DND-41 (cell line): ENCODE measurements at regions not wholly inside any gene's neighbourhood (a gene's known extent, or its start where the extent isn't known, plus 50 kb on each side); places are given as distances from the start of the nearest gene placed in this dataset.

ENCODE experiments used
- ATAC-seq: fragments of 200-7000 bp; cut with Tn5 transposase; 3 replicates; pipeline ENCODE4 v1.9.1; 2021; ENCODE audit warnings: low read depth; ENCODE audit not compliant: insufficient read depth
- DNase-seq: peaks from one replicate; pipeline ENCODE4 v3.0.0-alpha.2; 2020
- H2AFZ ChIP-seq: 2 replicates; pipeline ENCODE4 v1.6.0; 2012; ENCODE audit warnings: low read depth, low read length
- H3K27ac ChIP-seq: 2 replicates; pipeline ENCODE4 v1.5.1; 2012; ENCODE audit warnings: low read length, inconsistent platforms
- H3K27me3 ChIP-seq: fragments of 200-600 bp; sonication (generic); 2 replicates; pipeline ENCODE4 v1.6.0; 2012; ENCODE audit warnings: low read length, mild to moderate bottlenecking, inconsistent platforms; ENCODE audit not compliant: insufficient read depth, poor library complexity
- H3K36me3 ChIP-seq: 2 replicates; pipeline ENCODE4 v1.5.1; 2012; ENCODE audit warnings: low read length, inconsistent platforms; ENCODE audit not compliant: insufficient read depth
- H3K4me1 ChIP-seq: 2 replicates; pipeline ENCODE4 v1.5.1; 2012; ENCODE audit warnings: mild to moderate bottlenecking, low read length; ENCODE audit not compliant: insufficient read depth
- H3K4me2 ChIP-seq: 2 replicates; pipeline ENCODE4 v1.6.0; 2012; ENCODE audit warnings: mild to moderate bottlenecking, moderate library complexity, low read length, inconsistent platforms; ENCODE audit not compliant: insufficient read depth
- H3K4me3 ChIP-seq, 2 experiments: fragments of 200-600 bp in 1 of 2; shearing (Covaris generic) in 1 of 2; 2 replicates each; pipeline ENCODE4 v1.5.1; 2012 to 2016; ENCODE audit warnings: inconsistent platforms in 2 of 2, low read length in 2 of 2, mild to moderate bottlenecking in 2 of 2, low read depth in 1 of 2, moderate library complexity in 1 of 2
- H3K79me2 ChIP-seq: 2 replicates; pipeline ENCODE4 v1.6.0; 2012; ENCODE audit warnings: low read length, inconsistent platforms; ENCODE audit not compliant: insufficient read depth
- H3K9ac ChIP-seq: 2 replicates; pipeline ENCODE4 v1.6.0; 2012; ENCODE audit warnings: low read depth, mild to moderate bottlenecking, inconsistent platforms, low read length, moderate library complexity
- H3K9me3 ChIP-seq: 2 replicates; pipeline ENCODE4 v1.5.1; 2012; ENCODE audit warnings: low read length, moderate library complexity, mild to moderate bottlenecking, inconsistent platforms; ENCODE audit not compliant: insufficient read depth, severe bottlenecking
- H4K20me1 ChIP-seq: 2 replicates; pipeline ENCODE4 v1.6.0; 2012; ENCODE audit warnings: low read length; ENCODE audit not compliant: insufficient read depth
- EZH2 ChIP-seq: IDR thresholded peaks from 3 replicates; pipeline ENCODE4 v1.6.1; 2012; ENCODE audit warnings: borderline replicate concordance, low read depth, mild to moderate bottlenecking, moderate library complexity, low read length, inconsistent platforms; ENCODE audit not compliant: severe bottlenecking
- TF ChIP-seq, protein P1 (sequence below): IDR thresholded peaks from 2 replicates; pipeline ENCODE4 v1.5.1; 2012; ENCODE audit warnings: borderline replicate concordance, low read length, moderate library complexity, mild to moderate bottlenecking; ENCODE audit not compliant: poor library complexity, severe bottlenecking; ENCODE audit errors: extremely low read depth

DNA sequence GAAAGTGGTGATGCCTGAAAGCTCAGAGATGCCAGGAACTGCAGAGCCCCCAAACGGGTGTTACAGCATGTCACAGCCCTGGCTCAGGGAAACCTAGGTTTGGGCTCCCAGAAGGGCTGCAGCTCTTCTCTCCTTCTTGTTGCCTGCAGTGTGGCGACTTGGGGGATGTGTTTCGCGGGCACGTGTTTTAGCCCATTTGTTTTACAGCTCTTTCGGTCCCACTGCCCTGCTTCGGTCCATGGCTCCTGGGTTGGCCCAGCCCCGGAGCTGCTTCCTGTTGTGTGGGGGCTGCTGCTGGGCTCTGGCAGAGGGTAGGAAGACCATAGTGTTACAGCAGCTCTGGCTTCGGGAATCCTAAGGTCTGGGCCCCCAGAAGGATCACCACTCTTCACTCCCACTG is 222.9 kb upstream of the RIOK2 start:
- no peaks in the 10 kb centered on the region for H3K4me1 ChIP-seq
- no peak overlapping the region for H2AFZ ChIP-seq
- H3K27me3 ChIP-seq = no peaks in the 10 kb centered on the region
- H3K4me2 ChIP-seq = no peak overlapping the region
- H3K79me2 ChIP-seq = no peaks in the 10 kb centered on the region
- H3K27ac ChIP-seq = no peak overlapping the region
- H4K20me1 ChIP-seq = no peaks in the 10 kb centered on the region
- H3K9ac ChIP-seq = no peak overlapping the region
- no peak for DNase-seq
- H3K9me3 ChIP-seq = no peaks in the 10 kb centered on the region
- ATAC-seq = no peak
- H3K4me3 ChIP-seq = no peak overlapping the region
- no peaks in the 10 kb centered on the region for H3K36me3 ChIP-seq
- TF ChIP-seq, protein P1, sequence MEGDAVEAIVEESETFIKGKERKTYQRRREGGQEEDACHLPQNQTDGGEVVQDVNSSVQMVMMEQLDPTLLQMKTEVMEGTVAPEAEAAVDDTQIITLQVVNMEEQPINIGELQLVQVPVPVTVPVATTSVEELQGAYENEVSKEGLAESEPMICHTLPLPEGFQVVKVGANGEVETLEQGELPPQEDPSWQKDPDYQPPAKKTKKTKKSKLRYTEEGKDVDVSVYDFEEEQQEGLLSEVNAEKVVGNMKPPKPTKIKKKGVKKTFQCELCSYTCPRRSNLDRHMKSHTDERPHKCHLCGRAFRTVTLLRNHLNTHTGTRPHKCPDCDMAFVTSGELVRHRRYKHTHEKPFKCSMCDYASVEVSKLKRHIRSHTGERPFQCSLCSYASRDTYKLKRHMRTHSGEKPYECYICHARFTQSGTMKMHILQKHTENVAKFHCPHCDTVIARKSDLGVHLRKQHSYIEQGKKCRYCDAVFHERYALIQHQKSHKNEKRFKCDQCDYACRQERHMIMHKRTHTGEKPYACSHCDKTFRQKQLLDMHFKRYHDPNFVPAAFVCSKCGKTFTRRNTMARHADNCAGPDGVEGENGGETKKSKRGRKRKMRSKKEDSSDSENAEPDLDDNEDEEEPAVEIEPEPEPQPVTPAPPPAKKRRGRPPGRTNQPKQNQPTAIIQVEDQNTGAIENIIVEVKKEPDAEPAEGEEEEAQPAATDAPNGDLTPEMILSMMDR = no peak
- TF ChIP-seq EZH2 = no peak

- Histone ChIP-seq H3K36me3 (no peaks in the 10 kb centered on the region), H3K9ac (no peak overlapping the region), H3K4me2 (no peak overlapping the region), H3K9me3 (no peaks in the 10 kb centered on the region), H4K20me1 (no peaks in the 10 kb centered on the region), H3K79me2 (no peaks in the 10 kb centered on the region), H3K4me1 (no peaks in the 10 kb centered on the region), H3K4me3 (no peak overlapping the region), H2AFZ (no peak overlapping the region), H3K27me3 (no peaks in the 10 kb centered on the region), H3K27ac (no peak overlapping the region)
- TF ChIP-seq, protein P1 = no peak
- no peak for TF ChIP-seq EZH2
- DNase-seq = no peak
- ATAC-seq = no peak
Observed at GRCh38 chr5:97406946-97407676, 224.1 kb upstream of the RIOK2 start.

GRCh38 chr5:97408331-97408730 is 225.3 kb upstream of the RIOK2 start:
- H3K4me2 ChIP-seq = no peak overlapping the region
- DNase-seq = no peak
- H3K27ac ChIP-seq = no peak overlapping the region
- TF ChIP-seq, protein P1 = no peak
- no peak for TF ChIP-seq EZH2
- no peak overlapping the region for H3K9ac ChIP-seq
- no peaks in the 10 kb centered on the region for H4K20me1 ChIP-seq
- ATAC-seq = no peak
- no peaks in the 10 kb centered on the region for H3K79me2 ChIP-seq
- no peak overlapping the region for H2AFZ ChIP-seq
- no peaks in the 10 kb centered on the region for H3K36me3 ChIP-seq
- H3K4me1 ChIP-seq = no peaks in the 10 kb centered on the region
- H3K27me3 ChIP-seq = no peaks in the 10 kb centered on the region
- H3K9me3 ChIP-seq = no peaks in the 10 kb centered on the region
- no peak overlapping the region for H3K4me3 ChIP-seq

- Histone ChIP-seq H3K27ac (no peak overlapping the region), H3K79me2 (no peaks in the 10 kb centered on the region), H3K36me3 (no peaks in the 10 kb centered on the region), H3K4me3 (no peak overlapping the region), H3K9ac (no peak overlapping the region), H3K4me1 (no peaks in the 10 kb centered on the region), H4K20me1 (no peaks in the 10 kb centered on the region), H3K4me2 (no peak overlapping the region), H3K9me3 (no peaks in the 10 kb centered on the region), H2AFZ (no peak overlapping the region), H3K27me3 (no peaks in the 10 kb centered on the region)
- DNase-seq = no peak
- TF ChIP-seq, protein P1 = no peak
- TF ChIP-seq EZH2 = no peak
- no peak for ATAC-seq
Observed at GRCh38 chr5:97412959-97413358, 229.9 kb upstream of the RIOK2 start.
